HFF-Myc (cell line): ENCODE measurements at regions not wholly inside any gene's neighbourhood (a gene's known extent, or its start where the extent isn't known, plus 50 kb on each side); places are given as distances from the start of the nearest gene placed in this dataset.

ENCODE experiments used
- DNase-seq: peaks from one replicate; pipeline ENCODE4 v3.0.0-alpha.2; 2011; ENCODE audit warnings: low read depth; ENCODE audit errors: extremely low read depth
- H3K4me3 ChIP-seq: replicated peaks from 2 replicates; pipeline ENCODE4 v1.5.1; 2011; ENCODE audit warnings: low read depth, mild to moderate bottlenecking, control low read depth, low read length
- TF ChIP-seq, protein P1 (sequence below): IDR thresholded peaks from 2 replicates; pipeline ENCODE4 v1.5.1; 2012; ENCODE audit warnings: mild to moderate bottlenecking, low read depth, low read length, control low read depth; ENCODE audit errors: missing control alignments

DNA sequence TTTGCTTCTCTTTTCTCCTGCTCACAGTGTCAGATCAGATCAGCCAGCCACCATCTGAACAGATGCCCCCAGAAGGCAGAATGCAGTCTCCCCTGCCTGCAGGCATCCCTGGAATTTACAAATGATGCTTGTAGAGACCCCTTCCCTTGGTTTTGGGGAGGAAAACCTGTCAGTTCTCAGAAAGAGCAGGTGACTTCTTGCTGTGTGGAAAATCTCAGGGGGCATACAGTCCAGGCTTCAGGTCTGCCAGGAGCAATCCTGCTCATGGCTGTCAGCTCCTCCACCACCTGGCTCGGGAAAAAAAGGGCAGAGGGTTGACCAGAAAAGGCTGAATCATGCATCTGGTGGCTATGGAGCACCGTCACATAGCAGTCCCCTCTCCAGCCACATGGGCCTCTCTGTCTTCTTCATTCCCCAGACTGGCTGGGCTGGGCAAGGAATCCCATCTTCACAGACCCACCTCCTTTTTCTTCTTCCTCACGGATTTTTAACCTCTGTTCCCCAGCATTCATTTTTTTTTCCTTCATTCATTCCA lies 107.0 kb downstream of the KCNF1 start:
- no peak overlapping the region for H3K4me3 ChIP-seq
- TF ChIP-seq, protein P1, sequence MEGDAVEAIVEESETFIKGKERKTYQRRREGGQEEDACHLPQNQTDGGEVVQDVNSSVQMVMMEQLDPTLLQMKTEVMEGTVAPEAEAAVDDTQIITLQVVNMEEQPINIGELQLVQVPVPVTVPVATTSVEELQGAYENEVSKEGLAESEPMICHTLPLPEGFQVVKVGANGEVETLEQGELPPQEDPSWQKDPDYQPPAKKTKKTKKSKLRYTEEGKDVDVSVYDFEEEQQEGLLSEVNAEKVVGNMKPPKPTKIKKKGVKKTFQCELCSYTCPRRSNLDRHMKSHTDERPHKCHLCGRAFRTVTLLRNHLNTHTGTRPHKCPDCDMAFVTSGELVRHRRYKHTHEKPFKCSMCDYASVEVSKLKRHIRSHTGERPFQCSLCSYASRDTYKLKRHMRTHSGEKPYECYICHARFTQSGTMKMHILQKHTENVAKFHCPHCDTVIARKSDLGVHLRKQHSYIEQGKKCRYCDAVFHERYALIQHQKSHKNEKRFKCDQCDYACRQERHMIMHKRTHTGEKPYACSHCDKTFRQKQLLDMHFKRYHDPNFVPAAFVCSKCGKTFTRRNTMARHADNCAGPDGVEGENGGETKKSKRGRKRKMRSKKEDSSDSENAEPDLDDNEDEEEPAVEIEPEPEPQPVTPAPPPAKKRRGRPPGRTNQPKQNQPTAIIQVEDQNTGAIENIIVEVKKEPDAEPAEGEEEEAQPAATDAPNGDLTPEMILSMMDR, result no peak
- DNase-seq, result no peak

DNA sequence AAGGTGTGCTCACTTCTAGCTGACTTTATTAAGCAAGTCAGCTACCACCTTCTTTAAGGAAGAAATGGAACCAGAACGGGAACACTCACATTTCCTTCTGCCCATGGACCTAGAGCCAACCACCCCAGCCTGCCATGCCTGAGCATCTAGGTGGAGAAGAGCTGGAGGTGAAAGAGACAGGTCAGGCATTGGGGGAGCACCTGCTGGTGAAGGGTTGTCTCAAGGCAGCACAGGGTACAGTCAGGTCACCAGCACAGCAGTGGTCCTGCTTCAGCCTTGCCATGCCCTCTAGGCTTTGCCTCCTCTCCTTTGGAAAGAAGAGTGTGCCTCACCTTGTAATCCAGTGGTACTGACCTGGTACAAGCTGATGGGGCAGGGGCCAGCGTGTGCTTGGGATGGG lies 107.9 kb downstream of the KCNF1 start:
- no peak for DNase-seq
- TF ChIP-seq, protein P1, result no peak
- H3K4me3 ChIP-seq, result no peak overlapping the region

DNA sequence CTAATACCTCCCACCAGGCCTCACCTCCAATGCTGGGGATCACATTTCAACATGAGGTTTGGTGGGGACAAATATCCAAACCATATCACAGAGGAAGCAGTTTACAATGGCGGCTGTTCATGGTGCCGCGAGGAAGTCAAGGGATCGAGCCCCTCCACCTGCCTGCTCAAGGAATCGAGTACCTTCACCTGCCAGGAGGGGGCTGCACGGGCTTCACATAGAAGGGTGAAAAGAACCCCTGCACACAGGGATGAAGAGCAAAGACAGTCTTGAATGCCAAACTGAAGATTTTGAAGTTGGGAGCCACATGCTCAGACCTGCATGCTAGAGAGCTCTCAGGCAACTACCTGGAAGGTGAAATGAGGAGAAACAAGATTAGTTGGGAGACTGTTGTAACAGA lies 110.3 kb downstream of the KCNF1 start:
- H3K4me3 ChIP-seq, result no peak overlapping the region
- DNase-seq, result no peak

DNA sequence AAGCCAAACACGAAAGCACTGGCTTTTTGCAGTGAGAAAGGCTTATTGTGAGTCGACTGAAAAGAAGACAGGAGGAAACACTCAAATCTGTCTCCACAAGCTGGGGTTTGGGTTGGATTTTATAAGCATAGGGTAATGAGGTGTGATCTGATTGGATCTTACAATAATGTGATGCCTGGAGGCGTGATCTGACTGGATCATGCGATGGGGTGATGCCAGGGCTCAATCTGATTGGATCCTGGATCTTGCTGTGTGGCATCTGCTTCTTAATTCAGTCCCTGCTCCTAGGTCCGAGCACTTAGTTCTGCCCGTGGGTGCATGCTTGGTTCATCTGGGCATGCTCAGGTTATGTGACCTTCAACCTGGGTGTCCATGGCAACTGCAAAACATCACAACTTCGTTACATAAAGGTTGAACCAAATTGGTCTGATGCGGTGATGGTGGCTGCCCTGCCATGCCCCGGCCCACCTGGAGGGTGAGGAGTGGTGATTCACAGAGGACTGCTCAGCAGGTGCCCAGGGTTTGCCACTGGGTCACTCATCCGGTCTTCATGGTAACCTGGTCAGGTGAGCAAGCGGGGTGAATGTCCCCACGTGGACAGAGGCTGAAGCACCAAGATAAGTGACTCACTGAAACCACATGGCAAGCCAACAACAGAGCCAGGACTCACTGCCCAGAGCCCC lies 111.0 kb downstream of the KCNF1 start:
- TF ChIP-seq, protein P1, result no peak
- H3K4me3 ChIP-seq, result no peak overlapping the region
- no peak for DNase-seq

More for the DNA sequence above, 110.3 kb downstream of the KCNF1 start:
- TF ChIP-seq, protein P1, result peak; percentile 3

DNA sequence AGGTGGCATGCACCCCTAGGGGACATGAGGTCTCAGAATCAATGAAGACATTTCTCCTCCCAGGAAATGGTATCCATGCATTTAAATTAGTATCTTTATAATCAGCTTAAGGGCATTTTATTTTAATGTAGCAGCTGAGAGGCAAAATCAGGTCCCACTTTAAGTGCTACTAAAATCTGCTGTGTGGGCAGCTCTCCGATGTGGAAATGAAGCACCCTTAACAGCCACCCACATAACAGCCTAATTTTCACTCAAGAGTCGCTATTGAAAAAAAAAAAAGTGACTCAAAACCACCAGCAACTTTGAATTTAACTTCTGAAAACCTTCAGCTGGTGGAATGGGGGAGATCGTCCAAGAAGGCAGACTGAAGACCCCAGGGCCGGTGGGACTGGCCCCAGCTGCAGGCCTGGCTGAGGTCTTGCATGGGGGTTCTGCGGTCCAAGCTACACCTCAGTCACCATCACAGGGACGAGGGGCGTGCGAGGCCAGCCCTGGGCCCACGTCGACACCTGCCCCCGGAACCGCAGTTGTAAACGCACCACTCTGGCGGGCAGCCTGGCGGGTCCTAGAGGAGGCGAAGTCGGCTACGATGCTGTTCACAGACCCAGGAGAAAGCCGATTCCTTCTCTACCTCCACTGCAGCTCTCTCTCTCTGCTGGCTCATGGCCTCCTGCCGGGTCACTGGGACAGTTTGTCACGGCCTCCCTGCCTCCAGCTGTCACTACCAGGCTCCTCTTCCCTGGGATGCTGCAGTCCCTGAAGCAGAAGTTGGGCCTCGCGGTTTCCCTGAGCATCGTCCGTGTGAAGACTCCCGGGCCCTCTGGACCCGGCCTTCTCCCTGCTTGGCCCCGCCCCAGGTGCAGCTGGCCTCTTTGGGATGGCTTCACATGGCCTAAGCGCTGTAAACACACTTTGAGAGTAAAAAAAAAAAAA lies 111.9 kb downstream of the KCNF1 start:
- TF ChIP-seq, protein P1, result no peak
- H3K4me3 ChIP-seq, result no peak overlapping the region
- no peak for DNase-seq

DNA sequence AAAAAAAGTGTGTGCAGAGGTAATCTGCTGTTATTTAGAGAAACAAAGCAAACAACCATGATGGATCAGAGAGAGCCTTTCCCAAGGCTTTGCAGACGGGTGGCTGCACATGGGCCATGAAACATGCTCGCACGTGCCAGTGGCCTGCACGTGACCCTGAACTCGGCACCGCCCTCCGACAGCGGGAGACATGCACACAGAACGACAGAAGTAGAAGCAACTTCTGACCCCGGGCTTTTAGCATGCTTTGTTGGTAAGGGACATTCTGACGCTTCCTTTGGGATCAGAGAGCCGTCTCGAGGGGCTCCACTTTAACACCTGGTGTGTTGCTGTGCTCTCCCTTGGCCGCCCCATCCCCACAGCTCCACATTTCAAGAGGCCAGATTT lies 112.5 kb downstream of the KCNF1 start:
- no peak overlapping the region for H3K4me3 ChIP-seq
- DNase-seq, result no peak
- TF ChIP-seq, protein P1, result no peak
